Parathyroid adenoma (tissue), 2 donors: ENCODE measurements at regions not wholly inside any gene's neighbourhood (a gene's known extent, or its start where the extent isn't known, plus 50 kb on each side); places are given as distances from the start of the nearest gene placed in this dataset.

Experiments
- H2AFZ ChIP-seq: fragments of 300-600 bp; sonication (generic); one replicate; pipeline ENCODE4 v1.7.0; 2017; ENCODE audit warnings: antibody characterized with exemption, mild to moderate bottlenecking
- H3K27ac ChIP-seq: fragments of 300-600 bp; sonication (generic); one replicate; pipeline ENCODE4 v1.7.0; 2017
- H3K27me3 ChIP-seq: fragments of 300-600 bp; sonication (generic); one replicate; pipeline ENCODE4 v1.7.0; 2017; ENCODE audit warnings: low read length; ENCODE audit not compliant: control insufficient read depth, insufficient read depth
- H3K36me3 ChIP-seq: fragments of 300-600 bp; sonication (generic); one replicate; pipeline ENCODE4 v1.7.0; 2017; ENCODE audit warnings: low read length; ENCODE audit not compliant: control insufficient read depth, insufficient read depth
- H3K4me1 ChIP-seq: fragments of 300-600 bp; sonication (generic); one replicate; pipeline ENCODE4 v1.7.0; 2017; ENCODE audit warnings: control low read depth
- H3K4me2 ChIP-seq: fragments of 300-600 bp; sonication (generic); one replicate; pipeline ENCODE4 v1.7.0; 2017; ENCODE audit warnings: low read length
- H3K4me3 ChIP-seq: fragments of 300-600 bp; sonication (generic); one replicate; pipeline ENCODE4 v1.7.0; 2017; ENCODE audit warnings: low read depth, low read length
- H3K79me2 ChIP-seq: fragments of 300-600 bp; sonication (generic); one replicate; pipeline ENCODE4 v1.7.0; 2017; ENCODE audit warnings: control low read depth
- H3K9ac ChIP-seq: fragments of 300-600 bp; sonication (generic); one replicate; pipeline ENCODE4 v1.7.0; 2017; ENCODE audit warnings: mild to moderate bottlenecking
- H3K9me3 ChIP-seq: fragments of 300-600 bp; sonication (generic); one replicate; pipeline ENCODE4 v1.7.0; 2017; ENCODE audit warnings: low read length; ENCODE audit not compliant: control insufficient read depth
- CTCF ChIP-seq: fragments of 300-600 bp; sonication (generic); IDR thresholded peaks from one replicate; pipeline ENCODE4 v1.7.0; 2017; ENCODE audit warnings: antibody characterized with exemption, mild to moderate bottlenecking
- donor health status: primary hyperparathyroidism.

DNA sequence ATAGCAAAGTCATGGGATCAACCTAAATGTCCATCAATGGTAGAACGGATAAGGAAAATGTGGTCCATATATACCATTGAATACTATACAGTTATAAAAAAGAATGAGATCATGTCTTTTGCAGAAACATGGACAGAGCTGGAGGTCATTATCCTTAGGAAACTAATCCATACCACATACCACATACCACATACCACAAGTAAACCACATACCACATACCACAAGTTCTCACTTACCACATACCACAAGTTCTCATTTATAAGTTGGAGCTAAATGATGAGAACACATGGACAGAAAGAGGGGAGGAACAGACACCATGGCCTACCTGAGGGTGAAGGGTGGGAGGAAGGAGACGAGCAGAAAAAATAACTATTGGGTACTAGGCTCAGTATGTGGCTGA is 154.6 kb upstream of the GHR start:
- H3K27me3 ChIP-seq, result no peaks in the 10 kb centered on the region
- H3K79me2 ChIP-seq, result no peaks in the 10 kb centered on the region
- no peak overlapping the region for H3K4me3 ChIP-seq
- H3K4me2 ChIP-seq, result no peak overlapping the region
- no peak overlapping the region for H3K9ac ChIP-seq
- H2AFZ ChIP-seq, result no peak overlapping the region
- no peaks in the 10 kb centered on the region for H3K36me3 ChIP-seq
- no peaks in the 10 kb centered on the region for H3K9me3 ChIP-seq
- no peak for TF ChIP-seq CTCF
- no peaks in the 10 kb centered on the region for H3K4me1 ChIP-seq
- H3K27ac ChIP-seq, result no peak overlapping the region

DNA sequence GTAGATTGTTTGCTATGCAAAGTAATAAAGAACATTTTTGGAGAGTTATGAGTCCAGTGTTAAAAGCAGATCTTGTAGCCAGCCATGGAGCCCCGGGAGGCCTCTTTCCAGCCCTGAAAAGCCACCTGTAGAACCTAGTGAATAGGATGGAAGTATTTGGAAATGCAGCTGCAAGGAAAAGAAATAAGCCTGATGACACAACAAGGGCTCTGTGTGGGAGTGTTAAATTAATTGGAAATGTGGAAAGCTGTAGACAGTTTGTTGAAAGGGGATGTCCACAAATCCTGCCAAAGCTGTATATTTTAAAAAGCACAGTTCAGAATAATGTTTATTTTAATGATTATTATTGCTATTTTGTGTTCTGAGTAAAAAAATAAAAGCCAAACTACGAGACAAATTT is 152.5 kb upstream of the GHR start:
- H3K27me3 ChIP-seq, result no peaks in the 10 kb centered on the region
- no peak overlapping the region for H3K9ac ChIP-seq
- H3K4me3 ChIP-seq, result no peak overlapping the region
- H3K9me3 ChIP-seq, result no peaks in the 10 kb centered on the region
- H3K4me2 ChIP-seq, result no peak overlapping the region
- H3K36me3 ChIP-seq, result no peaks in the 10 kb centered on the region
- no peak overlapping the region for H3K27ac ChIP-seq
- H3K4me1 ChIP-seq, result no peaks in the 10 kb centered on the region
- no peaks in the 10 kb centered on the region for H3K79me2 ChIP-seq
- no peak overlapping the region for H2AFZ ChIP-seq
- TF ChIP-seq CTCF, result no peak

GRCh38 chr5:42274913-42275312 is 148.3 kb upstream of the GHR start:
- no peak overlapping the region for H3K27ac ChIP-seq
- no peaks in the 10 kb centered on the region for H3K36me3 ChIP-seq
- H2AFZ ChIP-seq, result no peak overlapping the region
- H3K27me3 ChIP-seq, result no peaks in the 10 kb centered on the region
- no peaks in the 10 kb centered on the region for H3K79me2 ChIP-seq
- H3K4me1 ChIP-seq, result peaks cover 10% of the 10 kb centered on the region
- no peak overlapping the region for H3K4me2 ChIP-seq
- H3K4me3 ChIP-seq, result no peak overlapping the region
- no peak for TF ChIP-seq CTCF
- H3K9ac ChIP-seq, result no peak overlapping the region
- no peaks in the 10 kb centered on the region for H3K9me3 ChIP-seq

DNA sequence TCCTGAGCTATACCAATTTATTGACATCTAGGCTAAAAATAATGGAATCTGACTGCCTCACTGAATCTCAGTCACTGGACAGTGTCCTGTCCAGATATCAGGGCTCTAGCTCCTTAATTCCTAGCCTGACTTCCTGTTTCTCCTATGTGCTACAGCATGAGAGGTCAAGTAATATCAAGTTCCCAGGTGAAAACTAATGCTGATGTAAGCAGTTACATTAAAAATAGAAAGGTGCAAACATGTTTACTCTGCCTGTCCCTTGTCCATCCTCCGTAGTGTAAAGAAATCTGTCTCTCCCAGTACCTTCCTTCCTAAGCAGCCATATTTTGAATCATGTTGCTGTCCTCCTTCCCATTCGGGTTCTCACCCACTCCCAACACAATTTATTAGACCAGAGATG is 145.9 kb upstream of the GHR start:
- no peak overlapping the region for H3K9ac ChIP-seq
- H2AFZ ChIP-seq, result peak overlapping the region; percentile 52
- TF ChIP-seq CTCF, result no peak
- no peak overlapping the region for H3K27ac ChIP-seq
- no peak overlapping the region for H3K4me3 ChIP-seq
- H3K27me3 ChIP-seq, result no peaks in the 10 kb centered on the region
- H3K9me3 ChIP-seq, result no peaks in the 10 kb centered on the region
- H3K4me1 ChIP-seq, result peaks cover 10% of the 10 kb centered on the region
- H3K36me3 ChIP-seq, result no peaks in the 10 kb centered on the region
- H3K79me2 ChIP-seq, result no peaks in the 10 kb centered on the region
- H3K4me2 ChIP-seq, result no peak overlapping the region

DNA sequence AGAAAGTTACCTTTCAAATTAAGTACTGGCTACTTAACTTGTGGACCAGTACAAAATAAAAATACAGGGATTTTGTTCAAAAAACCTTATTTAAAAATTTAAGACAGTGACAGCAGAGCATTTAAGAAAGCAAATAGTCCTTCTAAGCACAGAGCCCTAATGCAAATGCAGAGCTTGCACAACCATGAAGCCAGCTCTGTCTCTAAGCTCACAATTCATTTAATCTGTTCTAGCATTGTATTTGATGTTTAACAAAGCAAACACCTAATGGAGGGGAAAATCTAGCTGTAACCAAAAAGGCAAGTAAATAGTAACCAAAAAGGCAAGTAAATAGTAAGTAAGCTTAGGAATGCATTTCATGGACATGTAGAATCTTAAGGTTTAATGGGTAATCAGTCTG is 138.7 kb upstream of the GHR start:
- no peaks in the 10 kb centered on the region for H3K27me3 ChIP-seq
- H2AFZ ChIP-seq, result no peak overlapping the region
- H3K4me2 ChIP-seq, result no peak overlapping the region
- H3K4me3 ChIP-seq, result no peak overlapping the region
- no peaks in the 10 kb centered on the region for H3K9me3 ChIP-seq
- H3K36me3 ChIP-seq, result no peaks in the 10 kb centered on the region
- no peak overlapping the region for H3K27ac ChIP-seq
- H3K79me2 ChIP-seq, result no peaks in the 10 kb centered on the region
- H3K9ac ChIP-seq, result no peak overlapping the region
- no peaks in the 10 kb centered on the region for H3K4me1 ChIP-seq
- no peak for TF ChIP-seq CTCF
